ENCODE measurements at regions not wholly inside any gene's neighbourhood (a gene's known extent, or its start where the extent isn't known, plus 50 kb on each side); places are given as distances from the start of the nearest gene placed in this dataset.

GRCh38 chr3:109882144-109882543 lies 544.8 kb upstream of the DPPA4 start:
- BruUV-seq (replicated peaks): no TSS peak
- POLR2A ChIA-PET: no interaction called here
- CTCF ChIA-PET (ENCODE audit: unreplicated experiment): no interaction called here
- Histone ChIP-seq H3K4me3 (ENCODE audit: low read depth, low read length, poor library complexity, severe bottlenecking) (no peak overlapping the region), H2AFZ (ENCODE audit: low read length) (no peak overlapping the region), H3K79me2 (ENCODE audit: insufficient read depth, low read depth, low read length) (no peaks in the 10 kb centered on the region), H3K27ac (ENCODE audit: low read depth, low read length, poor library complexity, severe bottlenecking) (no peak overlapping the region), H3K9me3 (ENCODE audit: low read length) (no peaks in the 10 kb centered on the region), H4K20me1 (ENCODE audit: insufficient read depth, low read length) (no peaks in the 10 kb centered on the region), H3K4me2 (ENCODE audit: low read length) (no peak overlapping the region), H3K9me2 (ENCODE audit: insufficient read depth, low read length) (no peaks in the 10 kb centered on the region), H3K4me1 (ENCODE audit: insufficient read depth, low read length, poor library complexity, severe bottlenecking) (no peaks in the 10 kb centered on the region), H3K36me3 (ENCODE audit: insufficient read depth, low read length) (no peaks in the 10 kb centered on the region)
- DNase-seq (ENCODE audit: low spot score): no peak
- TF ChIP-seq EZH2phosphoT487 (IDR thresholded peaks at IDR 0.05; ENCODE audit: borderline replicate concordance, low read depth, low read length) (no peak), CTCF (conservative IDR thresholded peaks at IDR 0.05; ENCODE audit: low read length) (no peak)
- intact Hi-C loops (cut with micrococcal nuclease; ENCODE audit: unreplicated experiment): no loop called here

GRCh38 chr3:109887293-109887692 lies 549.9 kb upstream of the DPPA4 start:
- no peak overlapping the region for H3K4me3 ChIP-seq (ENCODE audit: low read depth, low read length, poor library complexity, severe bottlenecking)
- BruUV-seq (replicated peaks): no TSS peak
- no peaks in the 10 kb centered on the region for H3K36me3 ChIP-seq (ENCODE audit: insufficient read depth, low read length)
- no peaks in the 10 kb centered on the region for H3K9me3 ChIP-seq (ENCODE audit: low read length)
- intact Hi-C loops (cut with micrococcal nuclease; ENCODE audit: unreplicated experiment): no loop called here
- ChIA-PET CTCF (ENCODE audit: unreplicated experiment) (no interaction called here), POLR2A (no interaction called here)
- no peaks in the 10 kb centered on the region for H3K79me2 ChIP-seq (ENCODE audit: insufficient read depth, low read depth, low read length)
- H3K4me1 ChIP-seq (ENCODE audit: insufficient read depth, low read length, poor library complexity, severe bottlenecking): no peaks in the 10 kb centered on the region
- no peak for TF ChIP-seq CTCF (conservative IDR thresholded peaks at IDR 0.05; ENCODE audit: low read length)
- H4K20me1 ChIP-seq (ENCODE audit: insufficient read depth, low read length): no peaks in the 10 kb centered on the region
- H3K4me2 ChIP-seq (ENCODE audit: low read length): no peak overlapping the region
- H2AFZ ChIP-seq (ENCODE audit: low read length): no peak overlapping the region
- DNase-seq (ENCODE audit: low spot score): no peak
- no peak overlapping the region for H3K27ac ChIP-seq (ENCODE audit: low read depth, low read length, poor library complexity, severe bottlenecking)
- H3K9me2 ChIP-seq (ENCODE audit: insufficient read depth, low read length): no peaks in the 10 kb centered on the region

- Histone ChIP-seq H3K9me2 (ENCODE audit: insufficient read depth, low read length) (no peaks in the 10 kb centered on the region), H3K4me3 (ENCODE audit: low read depth, low read length, poor library complexity, severe bottlenecking) (no peak overlapping the region), H3K27ac (ENCODE audit: low read depth, low read length, poor library complexity, severe bottlenecking) (no peak overlapping the region), H3K4me2 (ENCODE audit: low read length) (no peak overlapping the region), H3K4me1 (ENCODE audit: insufficient read depth, low read length, poor library complexity, severe bottlenecking) (no peaks in the 10 kb centered on the region), H2AFZ (ENCODE audit: low read length) (no peak overlapping the region), H3K36me3 (ENCODE audit: insufficient read depth, low read length) (no peaks in the 10 kb centered on the region), H3K79me2 (ENCODE audit: insufficient read depth, low read depth, low read length) (no peaks in the 10 kb centered on the region), H3K9me3 (ENCODE audit: low read length) (no peaks in the 10 kb centered on the region), H4K20me1 (ENCODE audit: insufficient read depth, low read length) (no peaks in the 10 kb centered on the region)
- intact Hi-C loops (cut with micrococcal nuclease; ENCODE audit: unreplicated experiment): no loop called here
- POLR2A ChIA-PET: no interaction called here
- CTCF ChIA-PET (ENCODE audit: unreplicated experiment): no interaction called here
- no peak for DNase-seq (ENCODE audit: low spot score)
- TF ChIP-seq EZH2phosphoT487 (IDR thresholded peaks at IDR 0.05; ENCODE audit: borderline replicate concordance, low read depth, low read length) (no peak), CTCF (conservative IDR thresholded peaks at IDR 0.05; ENCODE audit: low read length) (no peak)
- BruUV-seq (replicated peaks): no TSS peak
Measured at GRCh38 chr3:109888026-109888425, 550.7 kb upstream of the DPPA4 start.
